ENCODE measurements at regions not wholly inside any gene's neighbourhood (a gene's known extent, or its start where the extent isn't known, plus 50 kb on each side); places are given as distances from the start of the nearest gene placed in this dataset.
"Not testable (repeated sequence)": the region's sequence is repeated elsewhere in the genome, so short reads cannot be mapped to it uniquely, and the experiment has no call there.

GRCh38 chr22:22773427-22773826 lies 114.2 kb upstream of the IGLL5 start:
- ChIA-PET CTCF (interaction anchor here (1.0 to 6.9 kb wide), 4 partner anchors 11 to 35 kb away, joined by 3 to 107 read pairs (median 16); no protein-coding TSS in a partner anchor), POLR2A (no interaction called here)
- Mint-ChIP-seq H3K4me1 (peaks cover 66 to 80% (median 67%) of the 10 kb centered on the region in 3 donors), H3K9me3 (no peaks in the 10 kb centered on the region), H3K27ac (peak overlapping the region; percentile 15 to 91 (median 75)), H3K4me3 (peak overlapping the region in 2 of 7 donors; percentile 14 to 24), H3K27me3 (no peaks in the 10 kb centered on the region), H3K36me3 (peaks cover 2 to 26% (median 16%) of the 10 kb centered on the region in 3 donors)
- DNase-seq = no peak
- H3K4me1 ChIP-seq (ENCODE audit: insufficient read depth, low read length) = peaks cover 4% of the 10 kb centered on the region
- H3K27me3 ChIP-seq (ENCODE audit: insufficient read depth, low read length, poor library complexity, severe bottlenecking) = no peaks in the 10 kb centered on the region
- no peaks in the 10 kb centered on the region for H3K9me3 ChIP-seq (ENCODE audit: low read length)
- H3K4me3 ChIP-seq (ENCODE audit: low read length) = no peak overlapping the region
- no peaks in the 10 kb centered on the region for H3K36me3 ChIP-seq (ENCODE audit: insufficient read depth, low read length)
- no peak overlapping the region for H3K27ac ChIP-seq (ENCODE audit: low read depth, low read length)

- Histone ChIP-seq H3K27me3 (ENCODE audit: insufficient read depth, low read length, poor library complexity, severe bottlenecking) (no peaks in the 10 kb centered on the region), H3K36me3 (ENCODE audit: insufficient read depth, low read length) (no peaks in the 10 kb centered on the region), H3K4me1 (ENCODE audit: insufficient read depth, low read length) (peaks cover 4% of the 10 kb centered on the region), H3K4me3 (ENCODE audit: low read length) (no peak overlapping the region), H3K27ac (ENCODE audit: low read depth, low read length) (no peak overlapping the region), H3K9me3 (ENCODE audit: low read length) (no peaks in the 10 kb centered on the region)
- no peaks in the 10 kb centered on the region for H3K27me3 Mint-ChIP-seq
- peaks cover 59 to 73% (median 61%) of the 10 kb centered on the region in 3 donors for H3K4me1 Mint-ChIP-seq
- H3K27ac Mint-ChIP-seq = peak overlapping the region in 7 of 8 donors; percentile 2 to 95 (median 61)
- peaks cover 2 to 21% (median 10%) of the 10 kb centered on the region in 3 donors for H3K36me3 Mint-ChIP-seq
- CTCF ChIA-PET = interaction anchor here (0.7 to 5.8 kb wide), 5 partner anchors 9 to 34 kb away, joined by 3 to 30 read pairs (median 3); no protein-coding TSS in a partner anchor
- POLR2A ChIA-PET = no interaction called here
- H3K9me3 Mint-ChIP-seq = no peaks in the 10 kb centered on the region
- DNase-seq = no peak
- peak overlapping the region in 1 of 7 donors; percentile 73 for H3K4me3 Mint-ChIP-seq
These were observed 113.5 kb upstream of the IGLL5 start for GRCh38 chr22:22773979-22774604.

- H3K36me3 ChIP-seq (ENCODE audit: insufficient read depth, low read length); DNase-seq; POLR2A ChIA-PET; H3K27ac ChIP-seq (ENCODE audit: low read depth, low read length); H3K4me1 ChIP-seq (ENCODE audit: insufficient read depth, low read length); H3K9me3 Mint-ChIP-seq; H3K9me3 ChIP-seq (ENCODE audit: low read length); H3K27me3 Mint-ChIP-seq; H3K27me3 ChIP-seq (ENCODE audit: insufficient read depth, low read length, poor library complexity, severe bottlenecking); H3K4me3 ChIP-seq (ENCODE audit: low read length): not testable (repeated sequence)
- CTCF ChIA-PET = interaction anchor here (0.7 to 1.6 kb wide), 7 partner anchors 10 to 401 kb away, joined by 3 to 5 read pairs (median 3); no protein-coding TSS in a partner anchor
- Mint-ChIP-seq H3K27ac (peak overlapping the region; percentile 2 to 95 (median 72)), H3K4me1 (peaks cover 52 to 66% (median 54%) of the 10 kb centered on the region in 3 donors), H3K36me3 (peaks cover 0 to 17% (median 4%) of the 10 kb centered on the region in 3 donors), H3K4me3 (peak overlapping the region in 2 of 7 donors; percentile 41 to 65)
These were observed 112.9 kb upstream of the IGLL5 start for GRCh38 chr22:22774762-22775161.

- ChIA-PET POLR2A (no interaction called here), CTCF (interaction anchor here (1.1 to 1.6 kb wide), 3 partner anchors 12 to 23 kb away, joined by 4 to 5 read pairs (median 4); no protein-coding TSS in a partner anchor)
- no peak overlapping the region for H3K4me3 Mint-ChIP-seq
- Histone ChIP-seq H3K36me3 (ENCODE audit: insufficient read depth, low read length) (no peaks in the 10 kb centered on the region), H3K27ac (ENCODE audit: low read depth, low read length) (no peak overlapping the region), H3K4me1 (ENCODE audit: insufficient read depth, low read length) (no peaks in the 10 kb centered on the region), H3K27me3 (ENCODE audit: insufficient read depth, low read length, poor library complexity, severe bottlenecking) (no peaks in the 10 kb centered on the region), H3K9me3 (ENCODE audit: low read length) (no peaks in the 10 kb centered on the region), H3K4me3 (ENCODE audit: low read length) (no peak overlapping the region)
- DNase-seq = no peak
- no peaks in the 10 kb centered on the region for H3K9me3 Mint-ChIP-seq
- no peaks in the 10 kb centered on the region for H3K27me3 Mint-ChIP-seq
- peak overlapping the region in 1 of 8 donors; percentile 36 for H3K27ac Mint-ChIP-seq
- peaks cover 0 to 8% (median under 1%) of the 10 kb centered on the region in 3 donors for H3K36me3 Mint-ChIP-seq
- H3K4me1 Mint-ChIP-seq = peaks cover 39 to 53% (median 40%) of the 10 kb centered on the region in 3 donors
These were observed 111.5 kb upstream of the IGLL5 start for GRCh38 chr22:22776121-22776520.

GRCh38 chr22:22779213-22779612 lies 108.4 kb upstream of the IGLL5 start:
- Mint-ChIP-seq H3K9me3 (peaks cover 0 to 4% (median 0%) of the 10 kb centered on the region in 5 donors), H3K36me3 (peaks cover 0 to 7% (median 2%) of the 10 kb centered on the region in 3 donors), H3K27ac (peak overlapping the region in 1 of 8 donors; percentile 39), H3K27me3 (no peaks in the 10 kb centered on the region), H3K4me1 (peaks cover 25 to 35% (median 26%) of the 10 kb centered on the region in 3 donors), H3K4me3 (no peak overlapping the region)
- no peaks in the 10 kb centered on the region for H3K36me3 ChIP-seq (ENCODE audit: insufficient read depth, low read length)
- H3K4me3 ChIP-seq (ENCODE audit: low read length) = no peak overlapping the region
- no peak for DNase-seq
- ChIA-PET POLR2A (interaction anchor here (0.6 kb wide), 1 partner anchor 1064 kb away, joined by 3 read pairs; no protein-coding TSS in a partner anchor), CTCF (interaction anchor here (1.1 to 3.1 kb wide), 2 partner anchors 28 to 98 kb away, joined by 3 to 12 read pairs; no protein-coding TSS in a partner anchor)
- no peaks in the 10 kb centered on the region for H3K27me3 ChIP-seq (ENCODE audit: insufficient read depth, low read length, poor library complexity, severe bottlenecking)
- H3K9me3 ChIP-seq (ENCODE audit: low read length) = no peaks in the 10 kb centered on the region
- H3K27ac ChIP-seq (ENCODE audit: low read depth, low read length) = no peak overlapping the region
- H3K4me1 ChIP-seq (ENCODE audit: insufficient read depth, low read length) = no peaks in the 10 kb centered on the region

- H3K27ac Mint-ChIP-seq = peak overlapping the region in 5 of 8 donors; percentile 1 to 30 (median 22)
- Histone ChIP-seq H3K9me3 (ENCODE audit: low read length) (no peaks in the 10 kb centered on the region), H3K27me3 (ENCODE audit: insufficient read depth, low read length, poor library complexity, severe bottlenecking) (no peaks in the 10 kb centered on the region), H3K36me3 (ENCODE audit: insufficient read depth, low read length) (no peaks in the 10 kb centered on the region), H3K4me1 (ENCODE audit: insufficient read depth, low read length) (peaks cover 16% of the 10 kb centered on the region), H3K4me3 (ENCODE audit: low read length) (no peak overlapping the region), H3K27ac (ENCODE audit: low read depth, low read length) (no peak overlapping the region)
- ChIA-PET POLR2A (interaction anchor here (0.6 kb wide), 1 partner anchor 16 kb away, joined by 4 read pairs; no protein-coding TSS in a partner anchor), CTCF (interaction anchor here (1.4 kb wide), 2 partner anchors 13 to 19 kb away, joined by 3 to 6 read pairs; no protein-coding TSS in a partner anchor)
- no peak overlapping the region for H3K4me3 Mint-ChIP-seq
- peaks cover 42 to 55% (median 43%) of the 10 kb centered on the region in 3 donors for H3K4me1 Mint-ChIP-seq
- peaks cover 4 to 22% (median 11%) of the 10 kb centered on the region in 3 donors for H3K36me3 Mint-ChIP-seq
- H3K27me3 Mint-ChIP-seq = no peaks in the 10 kb centered on the region
- H3K9me3 Mint-ChIP-seq = peaks cover 0 to 4% (median 0%) of the 10 kb centered on the region in 5 donors
- DNase-seq = no peak
These were observed 104.0 kb upstream of the IGLL5 start for GRCh38 chr22:22783575-22783974.

- no peaks in the 10 kb centered on the region for H3K9me3 ChIP-seq (ENCODE audit: low read length)
- H3K27me3 ChIP-seq (ENCODE audit: insufficient read depth, low read length, poor library complexity, severe bottlenecking) = no peaks in the 10 kb centered on the region
- H3K36me3 ChIP-seq (ENCODE audit: insufficient read depth, low read length) = no peaks in the 10 kb centered on the region
- H3K4me1 ChIP-seq (ENCODE audit: insufficient read depth, low read length) = peaks cover 25% of the 10 kb centered on the region
- Mint-ChIP-seq H3K36me3 (peaks cover 4 to 22% (median 11%) of the 10 kb centered on the region in 3 donors), H3K4me1 (peaks cover 49 to 64% (median 51%) of the 10 kb centered on the region in 3 donors), H3K9me3 (peaks cover 0 to 4% (median 0%) of the 10 kb centered on the region in 5 donors), H3K27ac (peak overlapping the region; percentile 30 to 85 (median 62)), H3K4me3 (no peak overlapping the region), H3K27me3 (no peaks in the 10 kb centered on the region)
- ChIA-PET POLR2A (interaction anchor here (0.6 kb wide), 1 partner anchor 12 kb away, joined by 3 read pairs; no protein-coding TSS in a partner anchor), CTCF (interaction anchor here (0.9 to 3.1 kb wide), 4 partner anchors 14 to 93 kb away, joined by 3 to 11 read pairs (median 4); no protein-coding TSS in a partner anchor)
- H3K27ac ChIP-seq (ENCODE audit: low read depth, low read length) = no peak overlapping the region
- DNase-seq = no peak
- no peak overlapping the region for H3K4me3 ChIP-seq (ENCODE audit: low read length)
These were observed 103.2 kb upstream of the IGLL5 start for GRCh38 chr22:22784249-22785039.
